GM13976 (cell line): ENCODE measurements at regions not wholly inside any gene's neighbourhood (a gene's known extent, or its start where the extent isn't known, plus 50 kb on each side); places are given as distances from the start of the nearest gene placed in this dataset.
A peak's percentile ranks its signal among the peaks of the same experiment; 100 is the strongest.

Experiments
- DNase-seq: peaks from one replicate; pipeline ENCODE4 v3.0.0; 2012; ENCODE audit warnings: low spot score
- CTCF ChIP-seq: IDR thresholded peaks from 2 replicates; pipeline ENCODE4 v1.5.1; 2012; ENCODE audit warnings: borderline replicate concordance, mild to moderate bottlenecking; ENCODE audit not compliant: insufficient read depth; ENCODE audit errors: extremely low read depth, missing control alignments, control extremely low read depth
- in situ Hi-C: fragments of 300-500 bp; cut with MboI; formaldehyde crosslinking; loops from one replicate; pipeline ENCODE4 v1.12.0; 2022; ENCODE audit warnings: low sequenced_read_pairs, mixed read lengths, inconsistent platforms; ENCODE audit not compliant: unreplicated experiment

GRCh38 chr4:26030780-26031179 lies 116.8 kb downstream of the SMIM20 start:
- peak; percentile 32 for DNase-seq
- TF ChIP-seq CTCF, result no peak
- in situ Hi-C loops, result no loop called here

GRCh38 chr4:26031704-26032103 lies 117.7 kb downstream of the SMIM20 start:
- in situ Hi-C loops, result no loop called here
- no peak for DNase-seq

GRCh38 chr4:26032142-26032541 lies 118.1 kb downstream of the SMIM20 start:
- DNase-seq, result no peak
- no peak for TF ChIP-seq CTCF

More at GRCh38 chr4:26031704-26032103, 117.7 kb downstream of the SMIM20 start:
- no peak for TF ChIP-seq CTCF

GRCh38 chr4:26032630-26033317 lies 118.8 kb downstream of the SMIM20 start:
- TF ChIP-seq CTCF, result no peak
- in situ Hi-C loops, result no loop called here
- no peak for DNase-seq

More at GRCh38 chr4:26032142-26032541, 118.1 kb downstream of the SMIM20 start:
- in situ Hi-C loops, result no loop called here

- DNase-seq, result no peak
- in situ Hi-C loops, result no loop called here
- TF ChIP-seq CTCF, result no peak
Observed at GRCh38 chr4:26033389-26033788, 119.4 kb downstream of the SMIM20 start.

GRCh38 chr4:26034849-26035248 lies 120.8 kb downstream of the SMIM20 start:
- TF ChIP-seq CTCF, result no peak
- DNase-seq, result no peak
- in situ Hi-C loops, result no loop called here

GRCh38 chr4:26035921-26036320 lies 121.9 kb downstream of the SMIM20 start:
- TF ChIP-seq CTCF, result no peak
- in situ Hi-C loops, result no loop called here
- DNase-seq, result no peak
